ENCODE measurements at regions not wholly inside any gene's neighbourhood (a gene's known extent, or its start where the extent isn't known, plus 50 kb on each side); places are given as distances from the start of the nearest gene placed in this dataset.
"Not testable (repeated sequence)": the region's sequence is repeated elsewhere in the genome, so short reads cannot be mapped to it uniquely, and the experiment has no call there.

DNA sequence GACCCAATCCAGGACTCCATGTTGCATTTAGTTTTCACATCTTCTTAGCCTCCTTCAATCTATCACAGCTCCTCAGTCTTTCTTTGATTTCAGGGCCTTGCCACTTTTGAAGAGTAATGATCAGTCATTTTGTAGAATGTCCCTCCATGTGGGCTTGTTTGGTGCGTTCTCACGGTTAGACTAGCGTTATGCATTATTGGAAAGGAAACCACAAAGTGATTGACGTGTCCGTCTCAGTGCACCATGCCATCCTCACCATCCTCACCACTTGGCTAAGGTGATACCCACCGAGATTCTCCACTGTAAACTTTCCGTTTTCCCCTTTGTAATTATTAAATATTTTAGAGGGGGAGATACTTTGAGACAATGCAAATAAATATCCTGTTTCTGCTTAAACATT, 59.6 kb upstream of the OLIG2 start:
- DNase-seq (ENCODE audit: low spot score) = no peak
- intact Hi-C loops (cut with DNase I) = no loop called here

DNA sequence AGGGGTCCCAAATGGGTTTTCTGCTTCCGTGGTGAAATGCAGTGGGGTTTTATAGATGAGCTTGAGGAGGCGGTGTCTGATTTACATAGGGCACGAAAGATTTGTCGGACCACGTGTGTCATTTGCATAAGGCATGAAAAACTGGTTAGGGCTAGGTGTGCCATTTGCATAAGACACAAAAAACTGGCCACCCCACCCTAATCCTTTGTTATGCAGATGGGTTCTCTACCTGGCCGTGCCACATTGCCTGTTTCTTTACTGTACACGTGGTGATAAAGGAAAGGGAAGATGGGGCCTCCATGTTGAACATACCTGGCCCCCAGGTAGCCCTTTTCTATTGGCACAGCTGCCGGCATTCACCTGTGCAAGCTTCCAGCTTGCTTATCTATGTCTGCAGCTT, 57.6 kb upstream of the OLIG2 start:
- DNase-seq (ENCODE audit: low spot score) = not testable (repeated sequence)
- intact Hi-C loops (cut with DNase I) = loop anchor here in 1 of 2 donors (2.0 kb wide), 1 partner anchor 23 kb away; no protein-coding TSS in a partner anchor

DNA sequence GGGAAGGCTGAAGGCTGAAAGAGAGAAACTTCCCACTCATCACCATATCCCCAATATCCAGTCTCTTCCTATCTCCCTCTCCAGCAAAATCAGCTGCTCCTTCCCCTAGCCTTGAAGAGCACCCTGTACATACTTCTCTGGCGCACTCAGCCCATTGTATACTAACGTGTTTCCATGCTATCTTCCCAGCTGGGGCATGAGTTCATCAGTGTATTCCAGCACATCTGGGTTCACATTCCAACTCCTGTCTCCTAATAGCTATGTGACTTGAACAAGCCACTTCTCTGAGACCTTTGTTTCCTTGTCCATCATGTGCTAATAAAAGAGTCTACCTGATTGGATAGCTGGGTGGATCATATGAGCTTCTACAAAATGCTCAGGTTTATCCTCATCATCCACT, 51.1 kb upstream of the OLIG2 start:
- intact Hi-C loops (cut with DNase I) = no loop called here
- DNase-seq (ENCODE audit: low spot score) = no peak

DNA sequence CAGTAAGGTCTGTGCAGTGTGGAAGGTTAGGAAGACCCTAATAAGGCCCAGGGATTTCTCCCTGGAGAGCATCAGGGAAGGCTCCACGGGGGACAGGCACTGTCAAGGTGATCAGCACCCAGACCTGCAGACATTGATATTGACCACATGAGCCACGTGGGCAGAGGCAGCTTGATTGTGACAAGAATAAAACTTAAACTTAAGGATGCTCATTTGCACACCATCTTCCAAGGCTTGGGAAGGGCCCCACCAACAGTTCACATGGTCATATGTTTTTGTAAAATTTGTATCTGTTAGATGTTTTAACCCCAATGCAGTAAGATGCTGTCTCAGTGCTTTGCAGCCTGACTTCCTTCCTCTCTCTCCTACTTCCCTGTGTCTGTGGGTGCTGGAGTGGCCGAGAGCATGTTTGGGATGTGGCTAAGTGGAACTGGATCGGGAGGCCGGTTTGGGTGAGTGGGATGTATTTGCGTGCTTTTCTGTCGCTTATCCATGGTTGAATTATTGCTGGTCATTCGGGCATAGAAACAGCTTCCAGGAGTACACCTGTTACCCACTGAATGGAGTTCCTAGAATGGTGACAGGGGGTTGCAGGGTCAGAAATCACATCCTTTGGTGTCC, 49.8 kb upstream of the OLIG2 start:
- no peak for DNase-seq (ENCODE audit: low spot score)
- intact Hi-C loops (cut with DNase I) = no loop called here

Measured in posterior vena cava (tissue), 2 donors.